HEK293T (cell line): ENCODE measurements at regions not wholly inside any gene's neighbourhood (a gene's known extent, or its start where the extent isn't known, plus 50 kb on each side); places are given as distances from the start of the nearest gene placed in this dataset.

Experiments
- BHLHE40 ChIP-seq: fragments of 450-650 bp; IDR thresholded peaks from 2 replicates; pipeline ENCODE4 v1.6.1; 2016; ENCODE audit warnings: mild to moderate bottlenecking, moderate library complexity, borderline replicate concordance
- ELF4 ChIP-seq: fragments of 450-650 bp; IDR thresholded peaks from 2 replicates; pipeline ENCODE4 v1.6.1; 2017; ENCODE audit warnings: antibody characterized with exemption
- FOXK2 ChIP-seq: fragments of 450-650 bp; IDR thresholded peaks from 2 replicates; pipeline ENCODE4 v1.6.1; 2016; ENCODE audit warnings: mild to moderate bottlenecking
- L3MBTL2 ChIP-seq: fragments of 450-650 bp; conservative IDR thresholded peaks from 2 replicates; pipeline ENCODE4 v1.6.1; 2016; ENCODE audit warnings: mild to moderate bottlenecking
- SP1 ChIP-seq: fragments of 450-650 bp; IDR thresholded peaks from 2 replicates; pipeline ENCODE4 v1.6.1; 2017
- SUZ12 ChIP-seq: fragments of 450-650 bp; IDR thresholded peaks from 2 replicates; pipeline ENCODE4 v1.6.1; 2016; ENCODE audit warnings: mild to moderate bottlenecking
- ZNF384 ChIP-seq: fragments of 450-650 bp; IDR thresholded peaks from 2 replicates; pipeline ENCODE4 v1.6.1; 2016

GRCh38 chr1:187197685-187198084 is 368.9 kb downstream of the PLA2G4A start:
- TF ChIP-seq BHLHE40 (no peak), ELF4 (no peak), ZNF384 (no peak), SP1 (no peak), FOXK2 (no peak), L3MBTL2 (no peak), SUZ12 (no peak)
